HG02610 (cell line): ENCODE measurements at regions not wholly inside any gene's neighbourhood (a gene's known extent, or its start where the extent isn't known, plus 50 kb on each side); places are given as distances from the start of the nearest gene placed in this dataset.
"Not testable (repeated sequence)": the region's sequence is repeated elsewhere in the genome, so short reads cannot be mapped to it uniquely, and the experiment has no call there.

Source experiments
- ATAC-seq: cut with Tn5 transposase; IDR thresholded peaks from one replicate; pipeline ENCODE4 v1.9.1; 2021; ENCODE audit warnings: mild to moderate bottlenecking, moderate library complexity; ENCODE audit not compliant: unreplicated experiment

- ATAC-seq = no peak
Measured at GRCh38 chr13:88945793-88946192, 1274.6 kb downstream of the SLITRK5 start.

DNA sequence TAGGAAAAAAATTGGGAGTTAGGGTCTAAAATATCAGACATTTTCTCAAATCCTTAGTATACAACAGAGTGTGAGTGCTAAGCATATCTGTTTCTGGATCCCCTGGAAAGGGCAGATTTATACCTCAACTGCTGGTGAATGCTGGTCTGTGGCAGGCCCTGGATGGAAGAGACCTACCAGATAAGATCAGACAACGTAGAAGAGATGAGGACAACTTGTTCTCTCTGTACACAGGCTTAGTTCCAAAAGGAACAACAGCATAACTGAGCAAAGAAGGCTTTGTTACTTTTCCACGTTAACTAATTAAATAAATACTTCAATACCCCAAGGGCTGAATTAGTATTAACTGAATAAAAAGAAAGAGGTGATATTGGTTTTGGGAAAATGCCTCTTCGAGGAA lies 1277.3 kb downstream of the SLITRK5 start:
- no peak for ATAC-seq

DNA sequence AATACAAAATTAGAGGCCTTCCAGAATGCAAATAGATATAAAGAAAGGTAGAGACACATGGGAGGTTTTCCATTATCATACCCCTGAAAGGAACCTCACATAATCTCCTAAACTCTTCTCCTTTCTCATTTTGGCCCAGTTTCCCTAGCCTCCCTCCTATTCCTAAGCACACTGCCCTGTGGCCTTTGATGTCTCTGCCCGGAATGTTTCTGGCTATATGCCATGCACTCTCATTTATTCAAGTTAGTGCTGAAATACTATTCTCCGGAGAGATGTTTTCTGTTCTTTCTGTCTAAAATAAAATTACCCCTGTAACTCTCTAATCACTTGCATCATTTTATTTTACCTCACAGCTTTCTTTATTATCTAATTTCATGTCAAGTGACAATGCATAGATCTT lies 1287.7 kb downstream of the SLITRK5 start:
- ATAC-seq = no peak

DNA sequence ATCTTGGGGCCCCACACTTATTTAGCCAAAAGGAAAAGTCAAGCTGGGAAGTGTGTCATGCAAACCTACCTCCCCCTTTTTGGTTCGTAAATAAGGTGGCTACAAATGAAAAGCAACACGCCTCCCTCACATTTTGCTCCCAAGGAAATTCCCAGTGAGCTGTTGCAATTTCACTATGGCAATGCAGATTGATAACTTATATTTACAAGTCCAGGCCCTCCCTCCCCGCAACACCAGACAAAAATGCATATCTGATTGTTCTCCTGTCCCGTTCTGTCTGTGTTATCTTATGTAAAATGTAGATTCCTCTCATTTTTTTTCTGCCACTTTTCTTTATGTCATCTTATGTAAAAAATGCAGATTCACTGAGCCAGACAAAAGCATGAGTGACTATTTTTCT lies 1305.3 kb downstream of the SLITRK5 start:
- no peak for ATAC-seq

DNA sequence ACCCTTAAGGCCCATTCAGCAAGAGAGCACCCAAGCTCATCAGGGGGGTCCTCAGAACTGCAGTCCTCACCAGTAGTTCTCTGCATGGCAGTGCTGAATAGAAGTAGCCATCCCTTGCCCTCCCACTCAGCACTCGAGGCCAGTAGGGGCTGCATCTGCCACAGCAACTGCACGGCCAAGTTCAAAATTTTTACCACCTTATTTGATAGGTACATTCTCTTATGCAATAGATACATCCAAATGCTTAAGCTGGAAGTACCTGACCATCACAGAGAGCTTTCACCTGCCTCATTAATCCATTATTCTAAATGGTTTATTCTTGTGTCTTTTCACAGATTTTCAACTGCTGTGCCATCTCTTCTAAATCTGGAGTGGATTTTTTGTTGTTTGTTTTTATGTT lies 1307.4 kb downstream of the SLITRK5 start:
- no peak for ATAC-seq

DNA sequence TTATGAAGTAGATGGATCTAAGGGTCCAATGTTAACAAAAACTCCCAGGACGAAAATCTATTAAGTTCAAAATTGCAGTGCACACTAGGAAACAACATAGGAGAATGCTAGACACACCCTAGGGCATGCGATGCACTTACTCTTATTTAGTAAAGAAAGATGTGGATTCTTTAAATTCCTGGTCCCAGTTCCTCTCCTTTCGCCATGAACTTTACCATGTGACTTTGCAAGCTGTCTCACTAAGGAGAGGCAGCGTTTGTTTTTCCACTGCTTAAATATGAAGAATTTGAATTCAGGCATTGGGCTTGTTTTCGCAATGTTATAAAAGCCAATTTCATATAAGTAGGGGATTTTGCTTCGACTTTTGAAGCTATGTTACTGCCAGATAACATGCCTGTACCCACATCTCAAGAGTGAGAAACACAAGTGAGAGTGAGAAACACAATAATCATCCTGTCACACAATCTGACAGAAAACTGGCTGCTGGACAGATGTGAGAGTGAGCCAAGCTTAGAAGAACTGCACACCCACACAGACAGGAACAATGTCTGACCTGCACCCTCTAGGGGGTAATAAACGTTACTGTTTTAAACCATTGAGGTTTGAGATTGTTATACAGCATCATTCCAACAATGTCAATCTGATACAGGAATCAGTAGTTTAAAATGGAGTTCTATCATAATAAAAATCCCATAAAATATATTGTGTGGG lies 1308.4 kb downstream of the SLITRK5 start:
- ATAC-seq = peak; percentile 78

DNA sequence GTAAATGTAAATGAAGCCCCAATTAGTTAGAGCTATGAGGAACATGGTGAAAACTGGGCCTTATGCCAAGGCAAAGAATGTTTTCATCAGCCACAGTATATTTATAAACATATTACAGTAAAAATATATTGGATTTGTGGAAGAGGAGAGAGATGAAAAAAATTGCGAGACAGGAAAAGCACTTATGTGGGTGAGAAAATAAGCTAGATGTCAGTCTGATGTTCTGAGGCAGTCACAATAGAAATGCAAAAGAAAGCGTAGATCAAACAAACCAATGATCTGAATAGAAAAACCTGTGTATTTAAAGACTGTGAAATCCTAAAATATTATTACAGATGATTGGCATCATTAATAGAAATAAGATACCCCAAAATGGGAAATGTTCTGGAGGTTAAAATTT lies 1332.5 kb downstream of the SLITRK5 start:
- ATAC-seq = no peak

- no peak for ATAC-seq
Measured at GRCh38 chr13:89011615-89012014, 1340.4 kb downstream of the SLITRK5 start.

DNA sequence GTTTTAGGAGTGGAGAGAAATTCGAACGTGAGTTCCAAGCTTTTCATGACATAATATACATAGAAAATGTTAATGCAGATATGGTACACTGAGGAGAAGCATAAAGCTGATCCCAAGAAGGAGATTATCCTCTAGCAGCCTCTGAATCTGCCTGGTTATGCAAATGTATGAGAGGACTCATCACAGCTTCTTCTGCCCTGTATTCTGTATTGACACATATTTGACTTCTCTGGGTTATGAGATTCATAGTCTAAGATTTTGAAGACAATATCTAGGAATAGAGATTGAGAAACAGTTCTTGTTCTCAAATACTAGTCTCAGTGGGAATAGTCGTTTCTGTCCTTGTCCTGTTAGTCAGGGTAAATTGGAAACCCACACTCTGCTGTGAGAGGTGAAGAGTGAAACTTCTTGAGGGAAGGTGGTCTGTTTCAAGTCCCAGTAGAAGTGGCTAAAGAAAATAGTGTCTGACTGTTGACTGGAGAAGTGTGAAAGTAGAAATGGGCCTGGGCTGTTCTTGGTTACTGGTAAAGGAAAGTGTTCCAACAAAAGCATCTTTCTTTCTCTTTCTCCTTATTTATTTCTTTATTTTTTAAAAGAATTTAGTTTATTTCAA lies 1356.6 kb downstream of the SLITRK5 start:
- ATAC-seq = peak; percentile 86

- peak; percentile 48 for ATAC-seq
Measured at GRCh38 chr13:89029062-89029461, 1357.9 kb downstream of the SLITRK5 start.

DNA sequence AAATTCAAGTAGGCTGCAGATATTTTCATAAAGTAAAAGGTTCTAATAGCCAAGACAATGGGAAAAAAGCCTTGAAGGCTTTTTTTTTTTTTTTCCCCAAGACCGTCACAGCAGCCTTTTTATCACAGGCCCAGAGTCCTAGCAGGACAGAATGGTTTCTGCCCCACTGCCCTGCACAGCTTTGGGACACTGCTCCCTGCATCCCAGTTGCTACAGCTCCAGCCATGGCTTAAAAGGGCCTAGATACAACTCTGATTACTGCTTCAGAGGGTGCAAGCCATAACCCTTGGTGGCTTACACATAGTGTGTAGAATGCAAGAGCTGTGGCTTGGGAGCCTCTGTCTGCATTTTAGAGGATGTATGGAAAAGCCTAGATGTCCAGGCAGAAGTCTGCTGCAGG lies 1362.8 kb downstream of the SLITRK5 start:
- ATAC-seq = no peak

DNA sequence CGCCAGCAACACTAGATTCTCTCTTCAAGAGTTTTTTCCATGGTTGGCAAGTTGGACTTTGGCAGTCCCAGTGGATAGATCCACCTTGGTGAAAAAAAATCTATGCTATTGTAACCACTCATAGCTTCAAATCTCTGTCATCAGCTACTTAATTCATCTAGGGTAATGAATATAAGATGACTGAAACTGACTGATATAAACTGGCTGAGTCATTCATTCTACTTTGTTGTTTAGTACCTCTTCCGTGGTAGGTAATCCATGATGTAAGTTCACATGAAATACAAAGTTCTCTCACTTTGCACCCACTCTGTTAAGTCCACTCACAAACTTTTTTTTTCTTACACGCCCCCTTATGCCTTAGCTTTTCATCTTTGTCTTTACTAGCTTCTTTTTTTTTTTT lies 1381.5 kb downstream of the SLITRK5 start:
- no peak for ATAC-seq

- ATAC-seq = no peak
Measured at GRCh38 chr13:89053418-89053817, 1382.2 kb downstream of the SLITRK5 start.

DNA sequence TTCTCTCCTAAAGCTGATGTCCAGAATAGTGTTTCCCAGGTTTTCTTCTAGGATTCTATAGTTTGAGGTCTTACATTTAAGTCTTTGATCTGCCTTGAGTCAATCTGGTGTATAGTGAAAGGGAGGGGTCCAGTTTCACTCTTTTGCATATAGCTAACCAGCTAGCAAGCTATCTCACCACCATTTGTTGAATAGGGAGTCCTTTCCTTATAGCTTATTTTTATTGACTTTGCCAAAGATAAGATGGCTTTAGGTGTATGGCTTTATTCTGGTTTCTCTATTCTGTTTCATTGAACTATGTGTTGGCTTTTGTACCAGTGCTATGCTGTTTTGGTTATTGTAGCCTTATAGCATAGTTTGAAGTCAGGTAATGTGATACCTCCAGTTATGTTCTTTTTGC lies 1386.1 kb downstream of the SLITRK5 start:
- ATAC-seq = no peak

DNA sequence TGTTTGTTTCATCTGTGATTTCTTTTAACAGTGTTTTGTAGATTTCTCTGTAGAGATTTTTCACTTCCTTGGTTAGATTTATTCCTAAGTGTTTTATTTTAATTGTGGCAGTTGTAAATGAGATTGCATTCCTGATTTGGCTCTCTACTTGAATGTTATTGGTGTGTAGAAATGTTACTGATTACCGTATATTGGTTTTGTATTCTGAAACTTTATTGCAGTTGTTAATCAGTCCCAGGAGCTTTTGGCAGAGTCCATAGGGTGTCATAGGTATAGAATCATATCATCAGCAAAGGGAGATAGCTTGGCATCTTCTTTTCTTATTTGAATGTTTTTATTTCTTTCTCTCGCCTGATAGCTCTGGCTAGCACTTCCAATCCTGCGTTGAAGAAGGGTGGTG lies 1386.7 kb downstream of the SLITRK5 start:
- no peak for ATAC-seq

DNA sequence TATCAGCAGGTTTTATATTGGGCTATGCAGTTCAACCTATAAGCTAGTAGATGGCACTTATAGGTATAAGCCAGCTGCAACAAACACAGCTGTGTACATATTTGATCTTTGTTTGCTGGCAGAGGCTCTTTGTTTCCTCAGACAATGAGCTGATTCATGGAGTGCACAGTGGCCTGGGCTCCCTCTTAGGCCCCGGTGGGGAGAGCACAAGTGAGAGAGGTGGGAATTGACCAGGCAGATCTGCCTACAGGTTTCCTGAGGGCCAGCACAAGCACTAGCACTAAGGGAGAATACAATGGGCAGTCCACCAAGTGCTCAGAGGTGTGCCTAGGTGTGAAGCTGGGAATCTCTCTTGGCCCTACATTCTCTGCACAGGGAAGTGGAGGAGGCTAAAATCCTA lies 1390.7 kb downstream of the SLITRK5 start:
- no peak for ATAC-seq

GRCh38 chr13:89066868-89067466 lies 1395.8 kb downstream of the SLITRK5 start:
- peak; percentile 85 for ATAC-seq

GRCh38 chr13:89072979-89073378 lies 1401.8 kb downstream of the SLITRK5 start:
- ATAC-seq = no peak

- ATAC-seq = no peak
Measured at GRCh38 chr13:89076622-89077021, 1405.5 kb downstream of the SLITRK5 start.

GRCh38 chr13:89082623-89083022 lies 1411.5 kb downstream of the SLITRK5 start:
- ATAC-seq = no peak

DNA sequence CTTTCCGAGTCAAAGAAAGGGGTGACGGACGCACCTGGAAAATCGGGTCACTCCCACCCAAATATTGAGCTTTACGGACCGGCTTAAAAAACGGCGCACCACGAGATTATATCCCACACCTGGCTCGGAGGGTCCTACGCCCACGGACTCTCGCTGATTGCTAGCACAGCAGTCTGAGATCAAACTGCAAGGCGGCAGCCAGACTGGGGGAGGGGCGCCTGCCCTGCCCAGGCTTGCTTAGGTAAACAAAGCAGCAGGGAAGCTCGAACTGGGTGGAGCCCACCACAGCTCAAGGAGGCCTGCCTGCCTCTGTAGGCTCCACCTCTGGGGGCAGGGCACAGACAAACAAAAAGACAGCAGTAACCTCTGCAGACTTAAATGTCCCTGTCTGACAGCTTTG lies 1416.9 kb downstream of the SLITRK5 start:
- ATAC-seq = not testable (repeated sequence)

DNA sequence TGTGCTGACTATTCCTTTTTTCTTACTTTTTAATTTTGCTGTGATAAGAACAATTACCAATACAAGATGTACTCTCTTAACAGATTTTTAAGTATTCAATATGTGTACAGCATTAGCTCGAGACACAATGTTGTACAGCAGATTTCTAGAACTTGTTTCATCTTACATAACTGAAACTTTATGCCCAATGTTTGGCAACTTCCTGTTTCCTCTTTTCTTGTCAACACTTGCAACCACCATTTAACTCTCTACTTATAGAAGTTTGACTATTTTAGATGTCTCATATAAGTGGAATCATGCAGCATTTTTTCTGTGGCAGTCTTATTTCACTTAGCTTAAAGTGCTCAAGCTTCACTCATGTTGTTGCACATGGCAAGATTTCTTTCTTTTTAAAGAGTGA lies 1426.8 kb downstream of the SLITRK5 start:
- no peak for ATAC-seq
